ENCODE measurements at regions not wholly inside any gene's neighbourhood (a gene's known extent, or its start where the extent isn't known, plus 50 kb on each side); places are given as distances from the start of the nearest gene placed in this dataset.

DNA sequence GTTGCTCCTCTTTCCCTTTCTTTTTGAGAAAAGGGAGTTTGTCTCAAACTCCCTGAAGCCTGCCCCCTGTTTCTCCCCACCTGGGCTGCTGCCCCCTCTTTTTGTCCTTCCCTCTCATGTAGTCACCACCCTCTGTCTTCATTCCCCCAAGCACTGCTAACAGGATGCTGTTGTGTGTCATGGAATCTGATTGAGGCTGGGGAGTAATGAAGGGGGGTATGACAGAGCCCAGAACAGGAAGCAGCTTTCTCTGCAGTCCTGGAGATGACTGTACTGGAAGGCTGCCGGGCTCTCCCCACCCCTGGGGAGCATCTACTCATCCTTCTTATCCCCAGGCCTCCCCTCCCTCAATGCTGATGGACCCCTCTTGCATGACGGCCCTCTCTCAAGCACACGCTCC lies 181.6 kb downstream of the ABHD5 start:
- peaks cover 18% of the 10 kb centered on the region for H3K27me3 Mint-ChIP-seq
- intact Hi-C loops (cut with micrococcal nuclease), result no loop called here
- no peak overlapping the region for H3K27ac Mint-ChIP-seq
- CTCF ChIA-PET, result no interaction called here
- no peaks in the 10 kb centered on the region for H3K36me3 Mint-ChIP-seq
- POLR2A ChIA-PET, result no interaction called here
- H3K4me3 Mint-ChIP-seq, result no peak overlapping the region
- H3K4me1 Mint-ChIP-seq (ENCODE audit: low read depth), result no peaks in the 10 kb centered on the region
- DNase-seq, result no peak
- no peaks in the 10 kb centered on the region for H3K9me3 Mint-ChIP-seq

DNA sequence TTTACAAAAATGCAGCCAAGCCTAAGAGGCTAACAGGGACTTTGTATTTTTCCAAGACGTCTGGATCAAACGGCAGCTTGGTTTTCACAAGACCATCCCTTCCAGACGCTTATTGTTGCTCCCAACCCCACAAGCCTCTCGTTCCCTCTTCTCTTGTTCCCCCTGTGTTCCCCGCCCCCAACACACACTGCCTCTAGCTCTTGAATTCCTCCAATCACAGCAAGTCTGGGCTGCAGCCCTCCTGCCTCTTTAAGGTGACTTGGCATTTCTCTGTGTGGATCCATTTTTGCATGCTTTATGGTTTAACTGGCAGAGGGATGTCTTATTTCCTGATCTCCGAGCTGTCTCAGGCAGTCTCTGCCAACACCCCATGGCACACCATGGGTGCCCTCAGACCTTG lies 182.2 kb downstream of the ABHD5 start:
- Mint-ChIP-seq H3K4me1 (ENCODE audit: low read depth) (no peaks in the 10 kb centered on the region), H3K4me3 (no peak overlapping the region), H3K27ac (no peak overlapping the region), H3K9me3 (no peaks in the 10 kb centered on the region), H3K36me3 (no peaks in the 10 kb centered on the region), H3K27me3 (peaks cover 17% of the 10 kb centered on the region)
- intact Hi-C loops (cut with micrococcal nuclease), result no loop called here
- no peak for DNase-seq
- POLR2A ChIA-PET, result no interaction called here
- CTCF ChIA-PET, result no interaction called here

GRCh38 chr3:43873723-43874122 lies 183.0 kb downstream of the ABHD5 start:
- intact Hi-C loops (cut with micrococcal nuclease), result no loop called here
- CTCF ChIA-PET, result no interaction called here
- H3K27ac Mint-ChIP-seq, result no peak overlapping the region

DNA sequence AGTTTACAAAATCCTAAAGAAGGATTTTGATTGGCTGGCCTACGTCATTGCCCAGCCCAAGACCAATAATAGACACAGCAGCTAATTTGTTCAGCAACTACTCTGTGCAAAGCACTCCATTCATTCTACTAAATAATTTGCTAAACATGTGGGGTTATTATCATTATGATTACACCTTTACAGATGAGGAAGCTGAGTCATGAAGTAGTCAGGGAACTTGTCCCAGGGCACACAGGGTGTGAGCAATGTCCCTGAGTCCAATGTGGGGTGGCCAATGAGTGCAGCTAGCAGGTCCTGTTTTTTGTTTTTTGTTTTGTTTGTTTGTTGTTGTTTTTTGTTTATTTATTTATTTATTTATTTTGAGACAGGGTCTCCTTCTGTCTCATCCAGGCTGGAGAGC lies 183.6 kb downstream of the ABHD5 start:
- Mint-ChIP-seq H3K36me3 (no peaks in the 10 kb centered on the region), H3K4me3 (no peak overlapping the region), H3K27ac (no peak overlapping the region), H3K27me3 (peaks cover 11% of the 10 kb centered on the region), H3K9me3 (no peaks in the 10 kb centered on the region), H3K4me1 (ENCODE audit: low read depth) (no peaks in the 10 kb centered on the region)
- POLR2A ChIA-PET, result no interaction called here
- intact Hi-C loops (cut with micrococcal nuclease), result no loop called here
- CTCF ChIA-PET, result no interaction called here
- DNase-seq, result no peak

More at GRCh38 chr3:43873723-43874122, 183.0 kb downstream of the ABHD5 start:
- DNase-seq, result no peak
- Mint-ChIP-seq H3K27me3 (peaks cover 17% of the 10 kb centered on the region), H3K4me3 (no peak overlapping the region), H3K36me3 (no peaks in the 10 kb centered on the region), H3K4me1 (ENCODE audit: low read depth) (no peaks in the 10 kb centered on the region), H3K9me3 (no peaks in the 10 kb centered on the region)
- POLR2A ChIA-PET, result no interaction called here

DNA sequence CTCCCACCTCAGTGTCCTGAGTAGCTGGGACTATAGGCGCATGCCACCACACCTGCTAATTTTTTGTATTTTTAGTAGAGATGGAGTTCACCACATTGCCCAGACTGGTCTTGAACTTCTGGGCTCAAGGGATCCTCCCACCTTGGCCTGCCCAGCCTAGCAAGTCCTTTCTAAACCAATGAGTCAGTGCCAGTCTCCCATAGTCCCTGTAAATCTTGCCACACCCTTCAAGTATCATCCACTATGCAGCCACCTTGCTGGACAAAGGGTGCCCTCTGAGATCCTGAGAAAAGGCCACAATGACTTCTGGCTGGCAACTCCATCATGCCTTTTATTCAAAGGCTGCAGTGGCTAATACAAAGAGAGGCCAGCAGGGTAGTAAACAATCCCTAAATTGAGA lies 184.0 kb downstream of the ABHD5 start:
- CTCF ChIA-PET, result no interaction called here
- Mint-ChIP-seq H3K9me3 (no peaks in the 10 kb centered on the region), H3K4me3 (no peak overlapping the region), H3K36me3 (no peaks in the 10 kb centered on the region), H3K27me3 (peaks cover 10% of the 10 kb centered on the region), H3K27ac (no peak overlapping the region), H3K4me1 (ENCODE audit: low read depth) (no peaks in the 10 kb centered on the region)
- POLR2A ChIA-PET, result no interaction called here
- intact Hi-C loops (cut with micrococcal nuclease), result loop anchor here (5.0 kb wide), 1 partner anchor 323 kb away; no protein-coding TSS in a partner anchor
- DNase-seq, result no peak

DNA sequence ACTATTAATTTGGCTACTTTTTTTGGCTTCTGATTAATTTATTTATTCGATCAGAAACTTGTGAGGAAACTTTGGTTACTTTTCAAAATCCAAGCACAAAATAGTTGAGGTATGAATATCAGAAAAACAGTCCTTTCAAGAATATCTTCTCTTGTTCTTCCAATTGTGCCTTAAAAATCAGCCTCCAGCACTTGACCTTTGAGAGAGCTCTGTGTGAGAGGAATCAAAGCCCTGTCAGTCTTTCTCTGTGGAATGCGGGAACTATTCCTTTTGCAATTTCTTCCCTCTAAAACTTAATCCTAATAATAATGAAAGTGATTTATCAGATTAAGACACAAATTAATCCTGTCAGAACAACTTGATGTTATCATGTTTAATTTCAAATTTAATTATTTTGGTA lies 185.9 kb downstream of the ABHD5 start:
- H3K9me3 Mint-ChIP-seq, result no peaks in the 10 kb centered on the region
- POLR2A ChIA-PET, result no interaction called here
- DNase-seq, result no peak
- no peaks in the 10 kb centered on the region for H3K4me1 Mint-ChIP-seq (ENCODE audit: low read depth)
- H3K36me3 Mint-ChIP-seq, result no peaks in the 10 kb centered on the region
- CTCF ChIA-PET, result no interaction called here
- intact Hi-C loops (cut with micrococcal nuclease), result loop anchor here (5.0 kb wide), 1 partner anchor 321 kb away; no protein-coding TSS in a partner anchor
- peaks cover 8% of the 10 kb centered on the region for H3K27me3 Mint-ChIP-seq
- no peak overlapping the region for H3K27ac Mint-ChIP-seq
- H3K4me3 Mint-ChIP-seq, result no peak overlapping the region

DNA sequence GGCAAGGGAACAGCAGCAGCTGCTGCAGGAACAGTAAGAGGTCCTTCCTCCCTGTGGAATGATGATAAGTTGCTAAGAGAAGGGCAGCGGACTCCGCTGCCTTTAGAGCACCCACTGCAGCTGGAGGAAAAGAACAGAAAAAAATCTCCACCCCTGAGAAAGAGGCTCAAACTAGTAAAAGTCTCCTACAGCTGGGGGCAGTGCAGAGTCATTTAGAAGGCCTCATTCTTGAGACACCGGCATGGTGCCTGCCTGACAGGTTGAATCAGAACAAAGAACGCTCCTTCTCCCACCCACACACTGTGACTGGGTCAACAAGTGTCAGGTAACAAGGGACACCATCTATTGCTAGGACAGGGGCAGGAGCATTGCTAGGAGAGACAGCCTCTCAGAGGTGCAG lies 188.4 kb downstream of the ABHD5 start:
- Mint-ChIP-seq H3K9me3 (no peaks in the 10 kb centered on the region), H3K4me3 (no peak overlapping the region), H3K36me3 (no peaks in the 10 kb centered on the region), H3K27ac (no peak overlapping the region), H3K27me3 (no peaks in the 10 kb centered on the region), H3K4me1 (ENCODE audit: low read depth) (no peaks in the 10 kb centered on the region)
- ChIA-PET POLR2A (no interaction called here), CTCF (interaction anchor here (0.6 kb wide), 1 partner anchor 335 kb away, joined by 3 read pairs; no protein-coding TSS in a partner anchor)
- DNase-seq, result peak; percentile 18
- intact Hi-C loops (cut with micrococcal nuclease), result loop anchor here (5.0 kb wide), 1 partner anchor 318 kb away; no protein-coding TSS in a partner anchor

- DNase-seq, result no peak
- peaks cover 2% of the 10 kb centered on the region for H3K27me3 Mint-ChIP-seq
- H3K27ac Mint-ChIP-seq, result no peak overlapping the region
Measured at GRCh38 chr3:43882976-43883680, 192.4 kb downstream of the ABHD5 start.

DNA sequence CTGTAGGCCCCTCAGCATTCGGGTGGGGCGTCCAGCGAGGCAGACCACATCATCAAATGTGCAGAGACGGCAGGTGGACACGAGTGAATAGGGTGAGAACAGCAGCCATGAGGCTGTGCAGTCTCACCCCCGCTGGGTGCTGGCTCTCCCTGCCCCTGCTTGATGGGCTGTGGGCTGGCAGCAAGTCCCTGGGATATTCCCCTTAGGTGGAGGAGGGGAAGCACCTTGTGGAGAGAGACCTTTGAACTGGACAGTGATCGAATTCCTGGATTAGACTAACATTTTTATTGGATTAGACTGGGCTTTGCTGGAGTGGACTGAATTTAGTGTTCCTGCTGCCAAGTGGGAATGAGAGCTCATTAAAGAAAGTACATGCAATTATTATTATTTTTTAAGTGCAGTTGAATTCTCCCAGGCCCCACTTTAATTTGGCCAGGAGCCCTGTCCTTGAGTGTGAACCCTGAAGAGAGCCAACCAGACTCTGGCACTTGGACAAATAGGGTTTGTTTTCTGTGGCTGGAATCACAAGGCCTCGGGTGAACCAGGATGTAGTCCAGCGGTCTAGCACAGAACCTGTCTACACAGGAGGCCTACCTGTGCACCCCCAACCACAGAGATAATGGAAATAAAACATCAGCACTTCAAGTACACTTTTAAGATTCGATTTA lies 193.1 kb downstream of the ABHD5 start:
- no peak for DNase-seq
- no peak overlapping the region for H3K4me3 Mint-ChIP-seq
- no peaks in the 10 kb centered on the region for H3K4me1 Mint-ChIP-seq (ENCODE audit: low read depth)
- POLR2A ChIA-PET, result no interaction called here
- intact Hi-C loops (cut with micrococcal nuclease), result no loop called here
- no peaks in the 10 kb centered on the region for H3K9me3 Mint-ChIP-seq
- peaks cover 6% of the 10 kb centered on the region for H3K27me3 Mint-ChIP-seq
- no peak overlapping the region for H3K27ac Mint-ChIP-seq
- H3K36me3 Mint-ChIP-seq, result no peaks in the 10 kb centered on the region
- CTCF ChIA-PET, result no interaction called here

More at GRCh38 chr3:43882976-43883680, 192.4 kb downstream of the ABHD5 start:
- no peaks in the 10 kb centered on the region for H3K36me3 Mint-ChIP-seq
- no peak overlapping the region for H3K4me3 Mint-ChIP-seq
- H3K4me1 Mint-ChIP-seq (ENCODE audit: low read depth), result no peaks in the 10 kb centered on the region
- ChIA-PET CTCF (interaction anchor here (0.6 to 0.8 kb wide), 2 partner anchors 8 to 28 kb away, joined by 3 read pairs; no protein-coding TSS in a partner anchor), POLR2A (no interaction called here)
- no peaks in the 10 kb centered on the region for H3K9me3 Mint-ChIP-seq
- intact Hi-C loops (cut with micrococcal nuclease), result no loop called here

- H3K4me1 Mint-ChIP-seq (ENCODE audit: low read depth), result no peaks in the 10 kb centered on the region
- H3K27ac Mint-ChIP-seq, result no peak overlapping the region
- CTCF ChIA-PET, result no interaction called here
- H3K9me3 Mint-ChIP-seq, result no peaks in the 10 kb centered on the region
- no peak overlapping the region for H3K4me3 Mint-ChIP-seq
- POLR2A ChIA-PET, result no interaction called here
- intact Hi-C loops (cut with micrococcal nuclease), result no loop called here
- no peak for DNase-seq
- peaks cover 6% of the 10 kb centered on the region for H3K27me3 Mint-ChIP-seq
- no peaks in the 10 kb centered on the region for H3K36me3 Mint-ChIP-seq
Measured at GRCh38 chr3:43884581-43884980, 193.8 kb downstream of the ABHD5 start.

- no peak overlapping the region for H3K4me3 Mint-ChIP-seq
- no peak for DNase-seq
- CTCF ChIA-PET, result interaction anchor here (0.6 kb wide), 1 partner anchor 662 kb away, joined by 3 read pairs; no protein-coding TSS in a partner anchor
Measured at GRCh38 chr3:43885908-43886618, 195.3 kb downstream of the ABHD5 start.

DNA sequence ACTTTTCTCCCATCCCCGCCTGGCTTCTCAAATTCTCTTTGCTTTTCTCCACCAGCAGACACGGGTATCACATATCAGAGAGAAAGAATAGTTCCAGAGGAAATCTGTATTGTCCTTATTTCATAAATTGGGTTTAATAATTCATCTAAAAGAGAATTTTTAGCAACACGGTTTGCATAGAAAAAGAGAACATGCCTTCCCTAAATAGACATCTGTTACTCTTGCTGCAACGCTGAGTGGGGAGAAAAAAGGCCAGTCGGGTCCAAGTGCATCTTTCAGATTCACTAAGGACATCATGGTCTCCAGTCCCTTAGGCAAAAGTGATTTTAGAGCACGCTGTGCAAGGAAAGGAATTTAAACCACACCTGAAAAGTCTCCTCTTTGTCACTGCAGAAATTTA lies 201.3 kb downstream of the ABHD5 start:
- Mint-ChIP-seq H3K4me3 (no peak overlapping the region), H3K9me3 (no peaks in the 10 kb centered on the region), H3K4me1 (ENCODE audit: low read depth) (peaks cover 11% of the 10 kb centered on the region), H3K27ac (no peak overlapping the region), H3K27me3 (peaks cover 42% of the 10 kb centered on the region), H3K36me3 (no peaks in the 10 kb centered on the region)
- ChIA-PET CTCF (no interaction called here), POLR2A (no interaction called here)
- intact Hi-C loops (cut with micrococcal nuclease), result loop anchor here (10.0 kb wide), 1 partner anchor 103 kb away; no protein-coding TSS in a partner anchor
- no peak for DNase-seq

More at GRCh38 chr3:43885908-43886618, 195.3 kb downstream of the ABHD5 start:
- Mint-ChIP-seq H3K4me1 (ENCODE audit: low read depth) (no peaks in the 10 kb centered on the region), H3K9me3 (no peaks in the 10 kb centered on the region), H3K36me3 (no peaks in the 10 kb centered on the region), H3K27ac (no peak overlapping the region), H3K27me3 (peaks cover 9% of the 10 kb centered on the region)
- intact Hi-C loops (cut with micrococcal nuclease), result no loop called here
- POLR2A ChIA-PET, result interaction anchor here (0.6 kb wide), 1 partner anchor 652 kb away, joined by 3 read pairs; no protein-coding TSS in a partner anchor
